DOHH2 (cell line): ENCODE measurements at regions not wholly inside any gene's neighbourhood (a gene's known extent, or its start where the extent isn't known, plus 50 kb on each side); places are given as distances from the start of the nearest gene placed in this dataset.

ENCODE experiments used
- H3F3A ChIP-seq: fragments of 200-600 bp; sonication (generic), shearing (Covaris generic); 2 replicates; pipeline ENCODE4 v1.6.0; 2016; ENCODE audit warnings: antibody characterized with exemption, mild to moderate bottlenecking; ENCODE audit not compliant: control insufficient read depth, insufficient read depth
- H3K27ac ChIP-seq: fragments of 200-600 bp; sonication (generic); 2 replicates; pipeline ENCODE4 v1.5.1; 2014; ENCODE audit warnings: low read depth, mild to moderate bottlenecking, low read length, moderate library complexity
- H3K27me3 ChIP-seq: fragments of 200-600 bp; sonication (generic); 2 replicates; pipeline ENCODE4 v1.6.1; 2014; ENCODE audit warnings: mild to moderate bottlenecking, low read length, mixed read lengths; ENCODE audit not compliant: control insufficient read depth
- H3K36me3 ChIP-seq: fragments of 200-600 bp; sonication (generic); 2 replicates; pipeline ENCODE4 v1.6.1; 2014; ENCODE audit warnings: mild to moderate bottlenecking, low read length, moderate library complexity, mixed read lengths; ENCODE audit not compliant: control insufficient read depth
- H3K4me1 ChIP-seq: fragments of 200-600 bp; sonication (generic); 2 replicates; pipeline ENCODE4 v1.6.1; 2014; ENCODE audit warnings: mild to moderate bottlenecking, low read length, mixed read lengths; ENCODE audit not compliant: control insufficient read depth
- H3K4me2 ChIP-seq: fragments of 200-600 bp; sonication (generic); 2 replicates; pipeline ENCODE4 v1.6.0; 2014; ENCODE audit warnings: mild to moderate bottlenecking, low read length, moderate library complexity
- H3K4me3 ChIP-seq: fragments of 200-600 bp; sonication (generic); 2 replicates; pipeline ENCODE4 v1.5.1; 2014; ENCODE audit warnings: mild to moderate bottlenecking, low read length, mixed read lengths
- H3K79me2 ChIP-seq: fragments of 200-600 bp; sonication (generic); 2 replicates; pipeline ENCODE4 v1.6.1; 2014; ENCODE audit warnings: mild to moderate bottlenecking, low read length, mixed read lengths; ENCODE audit not compliant: control insufficient read depth
- H3K9me2 ChIP-seq: fragments of 200-600 bp; sonication (generic); replicated peaks from 2 replicates; pipeline ENCODE4 v1.6.1; 2014; ENCODE audit warnings: mild to moderate bottlenecking, low read length, mixed read lengths; ENCODE audit not compliant: control insufficient read depth
- H3K9me3 ChIP-seq: fragments of 200-600 bp; sonication (generic); 2 replicates; pipeline ENCODE4 v1.6.1; 2014; ENCODE audit warnings: antibody characterized with exemption, low read length, mixed read lengths; ENCODE audit not compliant: control insufficient read depth, insufficient read depth
- H4K20me1 ChIP-seq: fragments of 200-600 bp; sonication (generic); 2 replicates; pipeline ENCODE4 v1.6.0; 2014; ENCODE audit warnings: low read depth, mild to moderate bottlenecking, antibody characterized with exemption, low read length, moderate library complexity; ENCODE audit not compliant: control insufficient read depth, insufficient read depth
- EZH2phosphoT487 ChIP-seq: fragments of 200-600 bp; sonication (generic); IDR thresholded peaks from 2 replicates; pipeline ENCODE4 v1.6.1; 2017; ENCODE audit warnings: borderline replicate concordance, mild to moderate bottlenecking, antibody characterized with exemption, low read length, moderate library complexity, mixed read lengths
- TF ChIP-seq, protein P1 (sequence below): fragments of 200-600 bp; sonication (generic); IDR thresholded peaks from one replicate; pipeline ENCODE4 v1.5.1; 2014; ENCODE audit warnings: antibody characterized with exemption, mild to moderate bottlenecking, low read depth, low read length; ENCODE audit not compliant: poor library complexity, severe bottlenecking

DNA sequence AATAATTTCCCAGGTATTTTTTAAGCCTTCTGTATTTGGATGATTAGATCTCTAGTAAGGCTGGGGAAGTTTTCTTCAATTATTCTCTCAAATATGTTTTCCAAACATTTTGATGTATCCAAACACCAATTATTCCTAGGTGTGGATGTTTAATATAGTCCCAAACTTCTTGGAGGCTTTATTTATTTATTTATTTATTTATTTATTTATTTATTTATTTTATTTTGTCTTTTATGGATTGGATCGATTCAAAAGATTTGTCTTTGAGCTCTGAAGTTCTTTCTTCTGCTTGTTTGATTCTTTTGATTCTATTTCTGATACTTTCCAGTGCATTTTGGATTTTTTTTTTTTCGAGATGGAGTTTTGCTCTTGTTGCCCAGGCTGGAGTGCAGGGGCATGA lies 2267.9 kb upstream of the RAG2 start:
- no peaks in the 10 kb centered on the region for H3K36me3 ChIP-seq
- H3K27me3 ChIP-seq, result no peaks in the 10 kb centered on the region
- no peak overlapping the region for H3K27ac ChIP-seq
- H4K20me1 ChIP-seq, result no peaks in the 10 kb centered on the region
- H3K4me3 ChIP-seq, result no peak overlapping the region
- no peaks in the 10 kb centered on the region for H3K9me2 ChIP-seq
- H3K9me3 ChIP-seq, result no peaks in the 10 kb centered on the region; the same call in 1 of the 2 replicates
- no peaks in the 10 kb centered on the region for H3K4me1 ChIP-seq
- no peak overlapping the region for H3K4me2 ChIP-seq
- no peaks in the 10 kb centered on the region for H3K79me2 ChIP-seq
- no peaks in the 10 kb centered on the region for H3F3A ChIP-seq
- TF ChIP-seq, protein P1, sequence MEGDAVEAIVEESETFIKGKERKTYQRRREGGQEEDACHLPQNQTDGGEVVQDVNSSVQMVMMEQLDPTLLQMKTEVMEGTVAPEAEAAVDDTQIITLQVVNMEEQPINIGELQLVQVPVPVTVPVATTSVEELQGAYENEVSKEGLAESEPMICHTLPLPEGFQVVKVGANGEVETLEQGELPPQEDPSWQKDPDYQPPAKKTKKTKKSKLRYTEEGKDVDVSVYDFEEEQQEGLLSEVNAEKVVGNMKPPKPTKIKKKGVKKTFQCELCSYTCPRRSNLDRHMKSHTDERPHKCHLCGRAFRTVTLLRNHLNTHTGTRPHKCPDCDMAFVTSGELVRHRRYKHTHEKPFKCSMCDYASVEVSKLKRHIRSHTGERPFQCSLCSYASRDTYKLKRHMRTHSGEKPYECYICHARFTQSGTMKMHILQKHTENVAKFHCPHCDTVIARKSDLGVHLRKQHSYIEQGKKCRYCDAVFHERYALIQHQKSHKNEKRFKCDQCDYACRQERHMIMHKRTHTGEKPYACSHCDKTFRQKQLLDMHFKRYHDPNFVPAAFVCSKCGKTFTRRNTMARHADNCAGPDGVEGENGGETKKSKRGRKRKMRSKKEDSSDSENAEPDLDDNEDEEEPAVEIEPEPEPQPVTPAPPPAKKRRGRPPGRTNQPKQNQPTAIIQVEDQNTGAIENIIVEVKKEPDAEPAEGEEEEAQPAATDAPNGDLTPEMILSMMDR, result no peak
- no peak for TF ChIP-seq EZH2phosphoT487

DNA sequence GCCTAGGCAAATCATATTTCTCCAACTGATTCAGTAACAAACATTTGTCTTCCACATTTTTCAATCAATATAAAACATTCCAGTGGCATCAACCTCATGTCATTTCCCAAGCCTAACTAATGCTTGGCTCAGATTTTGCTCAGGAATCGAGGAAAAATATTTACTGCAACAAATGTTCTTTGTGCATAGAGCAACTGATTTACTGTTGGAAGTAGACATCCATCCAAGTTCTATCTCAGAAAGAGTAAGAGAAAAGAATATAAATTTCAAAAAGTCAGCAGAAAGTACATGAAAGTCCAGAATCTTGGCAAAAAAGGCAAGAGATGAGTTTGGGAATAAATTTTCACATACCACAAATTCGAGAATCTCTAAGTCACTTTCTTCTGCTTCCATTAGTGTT lies 2245.0 kb upstream of the RAG2 start:
- Histone ChIP-seq H3K4me1 (no peaks in the 10 kb centered on the region), H3K9me2 (no peaks in the 10 kb centered on the region), H3K27me3 (no peaks in the 10 kb centered on the region), H3K4me3 (no peak overlapping the region), H3K36me3 (no peaks in the 10 kb centered on the region), H4K20me1 (no peaks in the 10 kb centered on the region), H3K4me2 (no peak overlapping the region), H3K79me2 (no peaks in the 10 kb centered on the region), H3F3A (no peaks in the 10 kb centered on the region), H3K27ac (no peak overlapping the region), H3K9me3 (no peaks in the 10 kb centered on the region)
- TF ChIP-seq, protein P1, result no peak
- TF ChIP-seq EZH2phosphoT487, result no peak

DNA sequence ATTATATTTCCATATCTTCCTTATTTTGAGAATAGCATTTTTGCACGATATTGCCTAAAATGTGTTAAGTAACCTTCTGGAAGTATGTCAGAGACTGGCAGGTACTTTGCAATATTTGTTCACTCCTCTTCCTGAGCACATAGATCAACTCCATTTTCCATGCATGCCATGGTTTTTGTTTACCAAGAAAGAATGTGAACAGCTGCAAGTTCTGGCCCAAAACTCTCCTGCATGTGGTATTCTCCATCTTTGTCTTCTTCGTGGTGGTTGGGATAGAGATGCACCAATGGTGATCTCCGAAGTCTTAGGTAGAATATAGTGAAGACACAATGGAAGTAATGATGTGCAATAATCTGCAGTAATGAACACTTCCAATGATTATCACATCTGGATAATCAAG lies 2241.0 kb upstream of the RAG2 start:
- Histone ChIP-seq H3K79me2 (no peaks in the 10 kb centered on the region), H3K9me2 (no peaks in the 10 kb centered on the region), H3K4me2 (no peak overlapping the region), H3K4me1 (no peaks in the 10 kb centered on the region), H3F3A (no peaks in the 10 kb centered on the region), H3K27me3 (no peaks in the 10 kb centered on the region), H3K27ac (no peak overlapping the region), H3K4me3 (no peak overlapping the region), H4K20me1 (no peaks in the 10 kb centered on the region), H3K9me3 (no peaks in the 10 kb centered on the region), H3K36me3 (no peaks in the 10 kb centered on the region)
- TF ChIP-seq, protein P1, result no peak
- no peak for TF ChIP-seq EZH2phosphoT487

DNA sequence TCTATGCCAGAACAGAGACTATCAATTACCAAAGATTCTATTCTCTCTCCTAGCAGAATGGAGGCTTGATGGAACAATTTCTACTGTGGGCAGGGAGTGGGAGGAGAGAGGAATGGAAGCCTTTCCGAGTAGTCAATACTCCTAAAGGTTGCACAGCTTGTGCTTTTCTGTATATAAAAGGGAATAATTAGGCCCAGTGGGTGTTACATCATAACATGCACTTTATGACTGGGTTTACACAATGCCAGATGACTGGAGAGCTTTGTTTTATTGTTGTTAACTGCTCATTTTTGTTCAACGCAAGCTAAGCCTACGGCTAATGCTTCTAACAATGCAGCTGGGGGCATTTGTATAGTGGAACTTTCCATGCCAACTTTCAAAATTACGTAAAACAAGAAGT lies 2237.9 kb upstream of the RAG2 start:
- TF ChIP-seq EZH2phosphoT487, result no peak
- TF ChIP-seq, protein P1, result no peak
- H3K79me2 ChIP-seq, result no peaks in the 10 kb centered on the region

More for the DNA sequence above, 2237.9 kb upstream of the RAG2 start:
- Histone ChIP-seq H3K27ac (no peak overlapping the region), H3K4me2 (no peak overlapping the region), H3K4me1 (no peaks in the 10 kb centered on the region), H4K20me1 (no peaks in the 10 kb centered on the region), H3F3A (no peaks in the 10 kb centered on the region), H3K9me2 (no peaks in the 10 kb centered on the region), H3K9me3 (no peaks in the 10 kb centered on the region), H3K27me3 (no peaks in the 10 kb centered on the region), H3K36me3 (no peaks in the 10 kb centered on the region), H3K4me3 (no peak overlapping the region)
